GM18858 (cell line): ENCODE measurements at regions not wholly inside any gene's neighbourhood (a gene's known extent, or its start where the extent isn't known, plus 50 kb on each side); places are given as distances from the start of the nearest gene placed in this dataset.

Experiments used
- ATAC-seq: cut with Tn5 transposase; IDR thresholded peaks from one replicate; pipeline ENCODE4 v1.9.1; 2021; ENCODE audit not compliant: unreplicated experiment

- ATAC-seq: no peak
These were observed 223.4 kb upstream of the ZBED5 start for GRCh38 chr11:11081288-11081687.

GRCh38 chr11:11078344-11079086 lies 220.7 kb upstream of the ZBED5 start:
- no peak for ATAC-seq

GRCh38 chr11:11077898-11078297 lies 220.0 kb upstream of the ZBED5 start:
- ATAC-seq: no peak

- no peak for ATAC-seq
These were observed 219.0 kb upstream of the ZBED5 start for GRCh38 chr11:11076879-11077278.

- no peak for ATAC-seq
These were observed 218.4 kb upstream of the ZBED5 start for GRCh38 chr11:11076276-11076675.

- no peak for ATAC-seq
These were observed 217.8 kb upstream of the ZBED5 start for GRCh38 chr11:11075515-11076171.

- ATAC-seq: no peak
These were observed 217.0 kb upstream of the ZBED5 start for GRCh38 chr11:11074686-11075335.

GRCh38 chr11:11073996-11074395 lies 216.1 kb upstream of the ZBED5 start:
- no peak for ATAC-seq

GRCh38 chr11:11072067-11072466 lies 214.2 kb upstream of the ZBED5 start:
- no peak for ATAC-seq

- no peak for ATAC-seq
These were observed 213.6 kb upstream of the ZBED5 start for GRCh38 chr11:11071486-11071885.

GRCh38 chr11:11070976-11071375 lies 213.1 kb upstream of the ZBED5 start:
- no peak for ATAC-seq

- no peak for ATAC-seq
These were observed 212.3 kb upstream of the ZBED5 start for GRCh38 chr11:11069841-11070835.

GRCh38 chr11:11068113-11068512 lies 210.3 kb upstream of the ZBED5 start:
- no peak for ATAC-seq

- ATAC-seq: no peak
These were observed 207.5 kb upstream of the ZBED5 start for GRCh38 chr11:11065396-11065795.

- no peak for ATAC-seq
These were observed 199.6 kb upstream of the ZBED5 start for GRCh38 chr11:11057472-11057854.

- ATAC-seq: no peak
These were observed 199.1 kb upstream of the ZBED5 start for GRCh38 chr11:11056749-11057471.

GRCh38 chr11:11056316-11056715 lies 198.5 kb upstream of the ZBED5 start:
- no peak for ATAC-seq

GRCh38 chr11:11047851-11048610 lies 190.2 kb upstream of the ZBED5 start:
- no peak for ATAC-seq

GRCh38 chr11:11046781-11047180 lies 188.9 kb upstream of the ZBED5 start:
- no peak for ATAC-seq
